Stomach (tissue), 8 donors: ENCODE measurements at regions not wholly inside any gene's neighbourhood (a gene's known extent, or its start where the extent isn't known, plus 50 kb on each side); places are given as distances from the start of the nearest gene placed in this dataset.

Experiments
- DNase-seq, 2 donors: peaks; one replicate each; pipeline versions ENCODE4 v3.0.0 to v3.0.0-alpha.2; 2013 to 2019
- H3K27ac ChIP-seq, 5 donors: fragments of 200-600 bp in 4 of 5; sonication (generic) in 4 of 5; one replicate each; pipeline ENCODE4 v1.5.1; 2013 to 2019; ENCODE audit warnings: mild to moderate bottlenecking in 1 of 5, moderate library complexity in 1 of 5
- H3K27me3 ChIP-seq, 3 donors: fragments of 200-600 bp; sonication (generic); one replicate each; pipeline ENCODE4 v1.5.1; 2017 to 2019; ENCODE audit warnings: mixed run types in 1 of 3
- H3K36me3 ChIP-seq, 4 donors: fragments of 200-600 bp; sonication (generic); 1 replicate in 3 of 4; 2 replicates in 1 of 4; pipeline ENCODE4 v1.5.1; 2016 to 2019
- H3K4me1 ChIP-seq, 4 donors: fragments of 200-600 bp; sonication (generic); one replicate each; pipeline ENCODE4 v1.5.1; 2016 to 2019
- H3K4me3 ChIP-seq, 4 donors: fragments of 200-600 bp; sonication (generic) in 3 of 4; one replicate each; pipeline ENCODE4 v1.5.1; 2016 to 2019; ENCODE audit warnings: mild to moderate bottlenecking in 1 of 4
- H3K9me3 ChIP-seq, 4 donors: fragments of 200-600 bp; sonication (generic); one replicate each; pipeline ENCODE4 v1.5.1; 2016 to 2019
- EP300 ChIP-seq: sonication (generic); formaldehyde crosslinking; IDR thresholded peaks from one replicate; pipeline ENCODE4 v1.6.1; 2017; ENCODE audit warnings: antibody characterized with exemption
- POLR2A ChIP-seq, 4 donors: fragments of 450-650 bp; IDR thresholded peaks; one replicate each; pipeline ENCODE4 v1.6.1; 2016; ENCODE audit warnings: antibody characterized with exemption in 4 of 4, control low read depth in 2 of 4, mild to moderate bottlenecking in 1 of 4, moderate library complexity in 1 of 4
- POLR2AphosphoS5 ChIP-seq, 3 donors: sonication (generic); formaldehyde crosslinking; IDR thresholded peaks; one replicate each; pipeline ENCODE4 v1.6.1; 2016; ENCODE audit warnings: antibody characterized with exemption in 3 of 3
- WGBS, 5 donors: extraction: QIAGEN DNeasy Blood & Tissue Kit in 3 of 5; methylation state at CpG; one replicate each; pipeline versions ENCODE4 v1.1.5 to v1.1.7; 2013 to 2018; 5-methylcytosine and 5-hydroxymethylcytosine counted together
- intact Hi-C: fragments of 100-400 bp; cut with DNase I; formaldehyde crosslinking; loops from one replicate; pipeline ENCODE4 v1.15.1; 2023; ENCODE audit warnings: low total_unique reads
- TF ChIP-seq, protein P1 (sequence below), 7 experiments: fragments of 450-650 bp in 4 of 7; fragments of 200-600 bp in 3 of 7; sonication (generic) in 3 of 7; IDR thresholded peaks; one replicate each; pipeline ENCODE4 v1.5.1; 2016 to 2019; ENCODE audit warnings: antibody characterized with exemption in 7 of 7, control low read depth in 2 of 7, mild to moderate bottlenecking in 1 of 7
- donor health status: healthy with polysubstance abuse.
- donor health status: Bipolar disorder and iron deficiency.
- donor health status: healthy.

DNA sequence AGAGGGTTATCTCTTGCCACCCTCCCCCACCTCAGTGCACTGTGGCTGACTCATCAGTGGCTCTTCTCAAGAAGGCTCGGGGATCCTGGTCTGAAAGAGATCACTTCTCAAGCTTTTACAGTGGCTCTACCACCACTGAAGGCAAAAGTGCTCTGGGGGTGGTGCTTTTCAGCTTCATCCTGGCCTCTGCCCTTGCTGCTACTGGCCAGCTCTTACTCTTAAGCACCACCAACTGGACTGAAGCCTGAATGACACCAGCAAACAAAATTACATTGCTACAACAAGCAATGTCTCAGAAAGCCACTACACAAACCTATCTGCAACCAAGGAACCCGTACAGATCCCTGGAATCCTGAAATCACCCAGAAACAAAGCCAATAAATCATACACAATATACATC is 402.1 kb downstream of the EPHA7 start:
- intact Hi-C loops: no loop called here
- Histone ChIP-seq H3K4me1 (no peaks in the 10 kb centered on the region), H3K27me3 (no peaks in the 10 kb centered on the region), H3K4me3 (no peak overlapping the region), H3K9me3 (peaks cover 0 to 10% (median 0%) of the 10 kb centered on the region in 4 donors), H3K27ac (no peak overlapping the region), H3K36me3 (no peaks in the 10 kb centered on the region)
- TF ChIP-seq, protein P1, sequence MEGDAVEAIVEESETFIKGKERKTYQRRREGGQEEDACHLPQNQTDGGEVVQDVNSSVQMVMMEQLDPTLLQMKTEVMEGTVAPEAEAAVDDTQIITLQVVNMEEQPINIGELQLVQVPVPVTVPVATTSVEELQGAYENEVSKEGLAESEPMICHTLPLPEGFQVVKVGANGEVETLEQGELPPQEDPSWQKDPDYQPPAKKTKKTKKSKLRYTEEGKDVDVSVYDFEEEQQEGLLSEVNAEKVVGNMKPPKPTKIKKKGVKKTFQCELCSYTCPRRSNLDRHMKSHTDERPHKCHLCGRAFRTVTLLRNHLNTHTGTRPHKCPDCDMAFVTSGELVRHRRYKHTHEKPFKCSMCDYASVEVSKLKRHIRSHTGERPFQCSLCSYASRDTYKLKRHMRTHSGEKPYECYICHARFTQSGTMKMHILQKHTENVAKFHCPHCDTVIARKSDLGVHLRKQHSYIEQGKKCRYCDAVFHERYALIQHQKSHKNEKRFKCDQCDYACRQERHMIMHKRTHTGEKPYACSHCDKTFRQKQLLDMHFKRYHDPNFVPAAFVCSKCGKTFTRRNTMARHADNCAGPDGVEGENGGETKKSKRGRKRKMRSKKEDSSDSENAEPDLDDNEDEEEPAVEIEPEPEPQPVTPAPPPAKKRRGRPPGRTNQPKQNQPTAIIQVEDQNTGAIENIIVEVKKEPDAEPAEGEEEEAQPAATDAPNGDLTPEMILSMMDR (IDR thresholded peaks at IDR 0.05): no peak
- TF ChIP-seq POLR2AphosphoS5 (IDR thresholded peaks at IDR 0.05): no peak
- no peak for TF ChIP-seq POLR2A (IDR thresholded peaks at IDR 0.05)
- no peak for TF ChIP-seq EP300
- no peak for DNase-seq
- WGBS, 5 donors: 56 to 75% (median 65%) methylated on average over 2 of the region's 2 CpGs

DNA sequence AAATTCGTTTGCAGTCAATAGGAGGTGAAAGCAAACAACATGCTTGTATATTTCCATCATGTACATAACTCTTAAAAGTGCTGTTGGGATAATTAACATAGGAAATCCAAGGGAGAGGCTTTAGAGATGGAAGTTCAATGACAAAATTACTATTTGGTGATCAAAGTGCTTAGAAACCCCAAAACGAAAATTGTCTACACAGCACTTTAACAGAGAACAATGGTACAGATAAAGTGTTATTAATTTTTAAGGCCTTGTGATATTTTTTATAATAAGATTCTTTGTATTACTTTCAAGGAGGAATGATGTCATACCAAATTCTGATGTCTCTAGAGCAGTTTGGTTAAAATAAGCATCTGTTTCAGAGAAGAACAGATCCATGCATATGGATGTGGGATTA is 406.3 kb downstream of the EPHA7 start:
- Histone ChIP-seq H3K27ac (no peak overlapping the region), H3K4me1 (no peaks in the 10 kb centered on the region), H3K36me3 (no peaks in the 10 kb centered on the region), H3K4me3 (no peak overlapping the region), H3K9me3 (peaks cover 0 to 6% (median 2%) of the 10 kb centered on the region in 4 donors), H3K27me3 (no peaks in the 10 kb centered on the region)
- TF ChIP-seq EP300 (no peak), POLR2AphosphoS5 (IDR thresholded peaks at IDR 0.05) (no peak), POLR2A (IDR thresholded peaks at IDR 0.05) (no peak)
- TF ChIP-seq, protein P1 (IDR thresholded peaks at IDR 0.05): no peak
- 40 to 47% (median 43%) methylated on average over 2 of the region's 2 CpGs for WGBS, 5 donors
- DNase-seq: no peak
- intact Hi-C loops: no loop called here

DNA sequence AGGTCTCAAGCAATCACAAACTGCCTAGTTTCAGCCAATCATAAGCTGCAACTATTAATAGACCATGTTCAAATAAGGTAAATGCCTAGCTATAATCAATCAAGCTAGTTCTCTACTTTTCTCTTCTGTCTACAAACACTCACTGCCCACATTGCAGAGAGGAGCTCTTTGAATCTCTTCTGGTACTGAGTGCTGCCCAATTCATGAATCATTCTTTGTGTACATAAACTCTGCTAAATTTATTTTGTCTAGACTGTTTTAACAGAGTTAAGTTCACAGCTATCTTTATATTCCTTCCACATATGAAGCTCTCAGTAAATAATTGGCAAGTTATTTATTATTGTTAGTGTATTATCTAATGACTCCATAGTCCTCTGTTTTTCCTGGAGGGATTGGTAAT is 411.0 kb downstream of the EPHA7 start:
- no peaks in the 10 kb centered on the region for H3K36me3 ChIP-seq
- H3K27me3 ChIP-seq: no peaks in the 10 kb centered on the region
- H3K27ac ChIP-seq: no peak overlapping the region
- peaks cover 0 to 3% (median 0%) of the 10 kb centered on the region in 4 donors for H3K9me3 ChIP-seq
- no peak overlapping the region for H3K4me3 ChIP-seq
- no peaks in the 10 kb centered on the region for H3K4me1 ChIP-seq
- intact Hi-C loops: no loop called here
- no peak for DNase-seq
- no peak for TF ChIP-seq POLR2AphosphoS5 (IDR thresholded peaks at IDR 0.05)
- TF ChIP-seq POLR2A (IDR thresholded peaks at IDR 0.05): no peak
- TF ChIP-seq, protein P1 (IDR thresholded peaks at IDR 0.05): no peak
- no peak for TF ChIP-seq EP300

DNA sequence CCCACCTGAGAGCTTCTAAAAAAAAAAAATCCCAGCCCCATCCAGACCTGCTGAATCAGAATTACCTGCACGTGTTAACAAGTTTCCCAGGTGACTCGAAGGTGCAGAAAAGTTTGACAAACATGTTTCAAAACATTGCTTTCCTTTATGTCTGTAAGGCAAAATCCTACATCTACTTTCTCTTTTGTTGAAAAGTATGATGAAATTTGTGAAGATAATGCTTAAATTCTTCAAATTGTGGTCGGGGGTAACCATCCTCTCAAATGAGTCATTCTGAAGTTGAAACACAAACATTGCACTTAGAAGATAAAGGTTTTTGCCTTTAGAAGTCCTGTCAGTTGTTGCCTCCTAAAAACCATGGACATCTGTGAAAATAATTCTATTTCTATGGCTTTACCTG is 429.7 kb downstream of the EPHA7 start:
- TF ChIP-seq EP300 (no peak), POLR2AphosphoS5 (IDR thresholded peaks at IDR 0.05) (no peak), POLR2A (IDR thresholded peaks at IDR 0.05) (no peak)
- TF ChIP-seq, protein P1 (IDR thresholded peaks at IDR 0.05): no peak
- Histone ChIP-seq H3K9me3 (no peaks in the 10 kb centered on the region), H3K36me3 (no peaks in the 10 kb centered on the region), H3K27ac (no peak overlapping the region), H3K4me1 (no peaks in the 10 kb centered on the region), H3K27me3 (no peaks in the 10 kb centered on the region), H3K4me3 (no peak overlapping the region)
- no peak for DNase-seq
- intact Hi-C loops: no loop called here
- 43 to 63% (median 56%) methylated on average over 3 of the region's 3 CpGs for WGBS, 5 donors
